B cell (primary cell): ENCODE measurements at regions not wholly inside any gene's neighbourhood (a gene's known extent, or its start where the extent isn't known, plus 50 kb on each side); places are given as distances from the start of the nearest gene placed in this dataset.

Source experiments
- ATAC-seq: fragments of 200-7000 bp; cut with Tn5 transposase; one replicate; pipeline ENCODE4 v1.10.0; 2021; ENCODE audit warnings: low read depth, mild to moderate bottlenecking, moderate number of reproducible peaks, moderate library complexity
- CTCF ChIA-PET: fragments of 350-600 bp; sonication (Branson Sonifier 250); formaldehyde crosslinking; loops from one replicate; lab custom pipeline; 2021; ENCODE audit warnings: antibody characterized with exemption, inconsistent platforms; lab: Charles Lee
- POLR2A ChIA-PET: fragments of 350-600 bp; sonication (Branson Sonifier 250); formaldehyde crosslinking; loops from one replicate; lab custom pipeline; 2021; ENCODE audit warnings: antibody characterized with exemption; lab: Charles Lee
- DNase-seq: peaks from one replicate; pipeline ENCODE4 v3.0.0; 2013
- H2AFZ ChIP-seq: 2 replicates; pipeline ENCODE4 v1.6.1; 2012; ENCODE audit warnings: mild to moderate bottlenecking, low read depth, low read length; ENCODE audit not compliant: insufficient read depth, poor library complexity, severe bottlenecking
- H3K27ac ChIP-seq, 2 donors: 1 replicate in 1 of 2; 2 replicates in 1 of 2; pipeline ENCODE4 v1.5.1; 2012 to 2013; ENCODE audit warnings: low read length in 2 of 2, mild to moderate bottlenecking in 2 of 2, moderate library complexity in 1 of 2
- H3K27me3 ChIP-seq, 4 experiments: fragments of 200-600 bp in 1 of 4; sonication (generic) in 1 of 4; replicated peaks in 1 of 4; 1 replicate in 2 of 4; 2 replicates in 2 of 4; pipeline versions ENCODE4 v1.6.1 to v1.7.0; 2013 to 2016; ENCODE audit warnings: low read length in 3 of 4, mild to moderate bottlenecking in 2 of 4, mixed read lengths in 1 of 4, moderate library complexity in 1 of 4; ENCODE audit not compliant: insufficient read depth in 4 of 4, control insufficient read depth in 3 of 4; ENCODE audit errors: control extremely low read depth in 1 of 4
- H3K36me3 ChIP-seq, 2 experiments: replicated peaks in 1 of 2; 1 replicate in 1 of 2; 2 replicates in 1 of 2; pipeline versions ENCODE4 v1.6.1 to v1.7.1; 2013; ENCODE audit warnings: low read length in 1 of 2; ENCODE audit not compliant: insufficient read depth in 2 of 2, control insufficient read depth in 1 of 2; ENCODE audit errors: control extremely low read depth in 1 of 2, extremely low read depth in 1 of 2
- H3K4me1 ChIP-seq, 2 donors: fragments of 200-600 bp in 1 of 2; sonication (generic) in 1 of 2; 1 replicate in 1 of 2; 2 replicates in 1 of 2; pipeline versions ENCODE4 v1.5.1 to v1.6.1; 2013 to 2017; ENCODE audit warnings: low read length in 2 of 2; ENCODE audit not compliant: control insufficient read depth in 2 of 2, insufficient read depth in 2 of 2
- H3K4me2 ChIP-seq: replicated peaks from 2 replicates; pipeline ENCODE3; 2012; ENCODE audit warnings: mild to moderate bottlenecking, low read depth, low read length; ENCODE audit not compliant: poor library complexity, severe bottlenecking
- H3K4me3 ChIP-seq, 5 experiments: fragments of 200-600 bp in 1 of 5; sonication (generic) in 1 of 5; 1 replicate in 3 of 5; 2 replicates in 2 of 5; pipeline versions ENCODE4 v1.5.1 to v1.7.0; 2011 to 2016; ENCODE audit warnings: low read length in 4 of 5, mild to moderate bottlenecking in 4 of 5, low read depth in 2 of 5, control low read depth in 1 of 5, moderate library complexity in 1 of 5; ENCODE audit not compliant: insufficient read depth in 1 of 5; ENCODE audit errors: control extremely low read depth in 1 of 5, extremely low read depth in 1 of 5
- H3K79me2 ChIP-seq: fragments of 200-600 bp; sonication (generic); one replicate; pipeline ENCODE4 v1.6.0; 2016; ENCODE audit warnings: low read length; ENCODE audit not compliant: control insufficient read depth, insufficient read depth
- H3K9ac ChIP-seq: fragments of 200-600 bp; sonication (generic); 2 replicates; pipeline ENCODE4 v1.6.1; 2017; ENCODE audit warnings: mild to moderate bottlenecking, low read length, moderate library complexity
- H3K9me3 ChIP-seq, 3 donors: one replicate each; pipeline versions ENCODE4 v1.6.1 to v1.7.1; 2013; ENCODE audit warnings: low read length in 2 of 3; ENCODE audit not compliant: control insufficient read depth in 2 of 3, insufficient read depth in 1 of 3; ENCODE audit errors: control extremely low read depth in 1 of 3
- H4K20me1 ChIP-seq: 2 replicates; pipeline ENCODE4 v1.6.0; 2012; ENCODE audit warnings: mild to moderate bottlenecking, low read length; ENCODE audit not compliant: insufficient read depth, control insufficient read depth, poor library complexity, severe bottlenecking
- H3K27ac Mint-ChIP-seq: one replicate; pipeline ENCODE4 v1.8.0; 2021; ENCODE audit warnings: mixed read lengths
- H3K27me3 Mint-ChIP-seq: one replicate; pipeline ENCODE4 v1.8.0; 2021; ENCODE audit warnings: mixed read lengths
- H3K4me1 Mint-ChIP-seq: one replicate; pipeline ENCODE4 v1.8.0; 2021; ENCODE audit warnings: mixed read lengths
- H3K4me3 Mint-ChIP-seq: one replicate; pipeline ENCODE4 v1.8.0; 2021; ENCODE audit warnings: mixed read lengths
- H3K9me3 Mint-ChIP-seq: one replicate; pipeline ENCODE4 v1.8.0; 2022; ENCODE audit warnings: mixed read lengths; ENCODE audit not compliant: insufficient read depth
- CTCF ChIP-seq: fragments of 200-600 bp; IDR thresholded peaks from one replicate; pipeline ENCODE4 v1.8.0; 2022; ENCODE audit warnings: antibody characterized with exemption, mild to moderate bottlenecking
- EZH2 ChIP-seq: IDR thresholded peaks from 2 replicates; pipeline ENCODE4 v1.6.1; 2012; ENCODE audit warnings: borderline replicate concordance, low read depth, mild to moderate bottlenecking, moderate library complexity, low read length; ENCODE audit not compliant: insufficient read depth, poor library complexity, severe bottlenecking
- WGBS: methylation state at CpG from one replicate; pipeline ENCODE4 v1.1.5; 2013; ENCODE audit warnings: missing lambda C conversion rate; ENCODE audit not compliant: insufficient coverage; 5-methylcytosine and 5-hydroxymethylcytosine counted together
- intact Hi-C: fragments of 100-400 bp; cut with micrococcal nuclease; formaldehyde crosslinking; loops from one replicate; pipeline ENCODE4 v1.10.0; 2022

DNA sequence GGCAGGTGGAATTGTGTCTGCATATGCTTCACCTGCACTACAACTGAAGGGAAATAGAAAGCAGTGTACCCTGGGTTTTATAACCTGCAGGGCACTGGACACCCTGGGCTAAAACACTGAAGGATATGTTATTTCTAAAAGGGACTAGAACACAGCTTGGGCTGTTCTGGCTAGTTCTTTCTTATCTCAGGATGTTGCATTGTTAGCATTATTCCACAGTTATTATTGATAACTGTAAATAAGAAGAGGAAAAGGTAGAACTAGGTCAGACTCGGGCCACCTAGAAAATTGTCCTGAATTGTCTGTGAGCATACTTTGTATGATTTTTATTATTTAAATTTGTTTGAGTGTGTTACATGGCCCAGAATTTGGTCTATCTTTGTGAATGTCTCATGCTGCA is 493.9 kb upstream of the CDH9 start:
- no peaks in the 10 kb centered on the region for H3K27me3 Mint-ChIP-seq
- WGBS, result 56% methylated on average over 1 of the region's 1 CpG
- H3K27ac ChIP-seq, result no peak overlapping the region
- H3K4me3 Mint-ChIP-seq, result no peak overlapping the region
- H4K20me1 ChIP-seq, result no peaks in the 10 kb centered on the region
- intact Hi-C loops, result no loop called here
- no peak overlapping the region for H3K27ac Mint-ChIP-seq
- POLR2A ChIA-PET, result no interaction called here
- H3K36me3 ChIP-seq, result no peaks in the 10 kb centered on the region
- ATAC-seq (no peak), DNase-seq (no peak)
- no peaks in the 10 kb centered on the region for H3K79me2 ChIP-seq
- no peak overlapping the region for H3K4me3 ChIP-seq
- no peak overlapping the region for H3K4me2 ChIP-seq
- no peaks in the 10 kb centered on the region for H3K4me1 ChIP-seq
- H3K4me1 Mint-ChIP-seq, result no peaks in the 10 kb centered on the region
- no peaks in the 10 kb centered on the region for H3K27me3 ChIP-seq
- no peak overlapping the region for H2AFZ ChIP-seq
- no peak for TF ChIP-seq CTCF
- TF ChIP-seq EZH2, result no peak
- H3K9ac ChIP-seq, result no peak overlapping the region
- H3K9me3 ChIP-seq, result no peaks in the 10 kb centered on the region
- CTCF ChIA-PET, result no interaction called here
- H3K9me3 Mint-ChIP-seq, result no peaks in the 10 kb centered on the region

GRCh38 chr5:27524515-27524914 is 486.1 kb upstream of the CDH9 start:
- Mint-ChIP-seq H3K27me3 (no peaks in the 10 kb centered on the region), H3K4me1 (no peaks in the 10 kb centered on the region), H3K27ac (no peak overlapping the region), H3K4me3 (no peak overlapping the region), H3K9me3 (no peaks in the 10 kb centered on the region)
- Histone ChIP-seq H3K79me2 (no peaks in the 10 kb centered on the region), H2AFZ (no peak overlapping the region), H3K36me3 (no peaks in the 10 kb centered on the region), H3K4me3 (no peak overlapping the region), H3K27ac (no peak overlapping the region), H4K20me1 (no peaks in the 10 kb centered on the region), H3K4me1 (no peaks in the 10 kb centered on the region), H3K9ac (no peak overlapping the region), H3K27me3 (no peaks in the 10 kb centered on the region), H3K4me2 (no peak overlapping the region), H3K9me3 (peaks cover 0 to 5% (median 0%) of the 10 kb centered on the region in 3 donors)
- TF ChIP-seq CTCF (no peak), EZH2 (no peak)
- ChIA-PET POLR2A (no interaction called here), CTCF (no interaction called here)
- ATAC-seq, result no peak
- no peak for DNase-seq
- intact Hi-C loops, result no loop called here
